IMR-90 (cell line): ENCODE measurements at regions not wholly inside any gene's neighbourhood (a gene's known extent, or its start where the extent isn't known, plus 50 kb on each side); places are given as distances from the start of the nearest gene placed in this dataset.
A peak's percentile ranks its signal among the peaks of the same experiment; 100 is the strongest.

ENCODE experiments used
- ATAC-seq: fragments of 200-7000 bp; cut with Tn5 transposase; 2 replicates; pipeline ENCODE4 v1.9.1; 2020; ENCODE audit warnings: low read depth, mild to moderate bottlenecking, moderate library complexity
- BruUV-seq: library from RNA; stranded (reverse); fragments of 400-500 nt; replicated peaks from 2 replicates; lab custom pipeline; 2021; lab: Mats Ljungman, UMichigan
- CTCF ChIA-PET: fragments of 300-600 bp; formaldehyde crosslinking; extraction: SDS; loops from one replicate; lab custom pipeline; 2021; ENCODE audit warnings: antibody characterized with exemption; lab: Yijun Ruan, JAX
- POLR2A ChIA-PET: fragments of 300-600 bp; sonication (Branson Sonifier 250); formaldehyde crosslinking; loops from one replicate; lab custom pipeline; 2022; ENCODE audit warnings: antibody characterized with exemption; ENCODE audit not compliant: unreplicated experiment; lab: Charles Lee
- DNase-seq: peaks from one replicate; pipeline ENCODE4 v3.0.0; 2013
- H2AFZ ChIP-seq: replicated peaks from 2 replicates; pipeline ENCODE3; 2013; ENCODE audit warnings: low read length, mild to moderate bottlenecking; ENCODE audit not compliant: poor library complexity
- H2AK5ac ChIP-seq: 2 replicates; pipeline ENCODE4 v1.6.1; 2013; ENCODE audit warnings: low read depth, low read length, inconsistent platforms
- H2AK9ac ChIP-seq: replicated peaks from 2 replicates; pipeline ENCODE3; 2013; ENCODE audit warnings: mild to moderate bottlenecking, low read depth, low read length, moderate library complexity; ENCODE audit not compliant: poor library complexity
- H2BK120ac ChIP-seq: 2 replicates; pipeline ENCODE4 v1.6.1; 2013; ENCODE audit warnings: low read depth, low read length, inconsistent platforms
- H2BK15ac ChIP-seq: 3 replicates; pipeline ENCODE4 v1.6.1; 2013; ENCODE audit warnings: low read depth, low read length, inconsistent platforms
- H2BK20ac ChIP-seq: 2 replicates; pipeline ENCODE4 v1.6.1; 2013; ENCODE audit warnings: low read depth, mild to moderate bottlenecking, inconsistent platforms, low read length, moderate library complexity
- H2BK5ac ChIP-seq: 2 replicates; pipeline ENCODE4 v1.6.1; 2013; ENCODE audit warnings: mild to moderate bottlenecking, low read depth, low read length, inconsistent platforms; ENCODE audit not compliant: poor library complexity, severe bottlenecking
- H3K14ac ChIP-seq: replicated peaks from 2 replicates; pipeline ENCODE4 v1.6.1; 2013; ENCODE audit warnings: low read depth, low read length, inconsistent platforms
- H3K18ac ChIP-seq: 2 replicates; pipeline ENCODE4 v1.6.1; 2013; ENCODE audit warnings: low read depth, low read length, control low read depth
- H3K23ac ChIP-seq: 2 replicates; pipeline ENCODE4 v1.6.1; 2013; ENCODE audit warnings: low read depth, low read length, inconsistent platforms
- H3K27ac ChIP-seq: 2 replicates; pipeline ENCODE4 v1.5.1; 2013; ENCODE audit warnings: mild to moderate bottlenecking, control low read depth, low read length; ENCODE audit not compliant: insufficient read depth
- H3K27me3 ChIP-seq: 2 replicates; pipeline ENCODE4 v1.6.1; 2013; ENCODE audit warnings: low read length; ENCODE audit not compliant: control insufficient read depth, insufficient read depth
- H3K36me3 ChIP-seq: 2 replicates; pipeline ENCODE4 v1.6.1; 2013; ENCODE audit warnings: low read length, mixed read lengths; ENCODE audit not compliant: control insufficient read depth, insufficient read depth
- H3K4ac ChIP-seq: 2 replicates; pipeline ENCODE4 v1.6.1; 2013; ENCODE audit warnings: low read depth, low read length, inconsistent platforms
- H3K4me1 ChIP-seq: 2 replicates; pipeline ENCODE4 v1.6.1; 2013; ENCODE audit warnings: low read length, mixed read lengths; ENCODE audit not compliant: control insufficient read depth, insufficient read depth
- H3K4me2 ChIP-seq: 2 replicates; pipeline ENCODE4 v1.6.1; 2013; ENCODE audit warnings: low read depth, mild to moderate bottlenecking, control low read depth, low read length, moderate library complexity
- H3K4me3 ChIP-seq: 2 replicates; pipeline ENCODE4 v1.5.1; 2013; ENCODE audit warnings: low read depth, mild to moderate bottlenecking, control low read depth, low read length, moderate library complexity; ENCODE audit not compliant: insufficient read depth
- H3K56ac ChIP-seq: 2 replicates; pipeline ENCODE4 v1.6.1; 2013; ENCODE audit warnings: low read length, inconsistent platforms; ENCODE audit not compliant: insufficient read depth; ENCODE audit errors: extremely low read depth
- H3K79me1 ChIP-seq, 2 experiments: 2 replicates each; pipeline ENCODE4 v1.6.1; 2013; ENCODE audit warnings: low read length in 2 of 2, inconsistent platforms in 1 of 2, low read depth in 1 of 2
- H3K9ac ChIP-seq: 2 replicates; pipeline ENCODE4 v1.6.1; 2013; ENCODE audit warnings: low read depth, low read length, control low read depth
- H3K9me1 ChIP-seq: 2 replicates; pipeline ENCODE4 v1.6.1; 2013; ENCODE audit warnings: low read length, inconsistent platforms; ENCODE audit not compliant: insufficient read depth
- H3K9me3 ChIP-seq: 2 replicates; pipeline ENCODE4 v1.6.1; 2013; ENCODE audit warnings: low read length; ENCODE audit not compliant: control insufficient read depth, insufficient read depth
- H4K20me1 ChIP-seq: 2 replicates; pipeline ENCODE4 v1.6.1; 2013; ENCODE audit warnings: low read length, inconsistent platforms; ENCODE audit not compliant: insufficient read depth
- H4K5ac ChIP-seq: 2 replicates; pipeline ENCODE4 v1.6.1; 2013; ENCODE audit warnings: mild to moderate bottlenecking, low read depth, low read length, control low read depth
- H4K8ac ChIP-seq, 2 experiments: 2 replicates each; pipeline ENCODE4 v1.6.1; 2013; ENCODE audit warnings: low read depth in 2 of 2, low read length in 2 of 2, control low read depth in 1 of 2, inconsistent platforms in 1 of 2
- H4K91ac ChIP-seq: 2 replicates; pipeline ENCODE4 v1.6.1; 2013; ENCODE audit warnings: low read depth, low read length, inconsistent platforms; ENCODE audit not compliant: insufficient read depth
- FOS ChIP-seq: fragments of 150-350 bp; IDR thresholded peaks from 2 replicates; pipeline ENCODE4 v1.6.1; 2016; ENCODE audit warnings: low read depth, low read length
- MAFK ChIP-seq: IDR thresholded peaks from 2 replicates; pipeline ENCODE4 v1.6.1; 2012; ENCODE audit warnings: low read depth, low read length, improper control_type of control experiment
- WGBS, 2 experiments: methylation state at CpG; one replicate each; pipeline versions ENCODE4 v1.1.5 to v1.1.7; 2013; ENCODE audit warnings: missing lambda C conversion rate in 2 of 2; ENCODE audit not compliant: insufficient read length in 1 of 2; ENCODE audit errors: extremely low coverage in 2 of 2; 5-methylcytosine and 5-hydroxymethylcytosine counted together
- dilution Hi-C: fragments of 300-500 bp; cut with HindIII; formaldehyde crosslinking; loops from one replicate; pipeline ENCODE4 v1.14.3; 2018; ENCODE audit warnings: low sequenced_read_pairs; ENCODE audit not compliant: unreplicated experiment
- in situ Hi-C: fragments of 300-500 bp; cut with MboI; formaldehyde crosslinking; loops from 3 replicates; pipeline ENCODE4 v1.14.3; 2019; ENCODE audit warnings: low sequenced_read_pairs, inconsistent platforms, mixed read lengths
- intact Hi-C: fragments of 100-400 bp; cut with micrococcal nuclease; formaldehyde crosslinking; loops from 2 replicates; pipeline ENCODE4 v1.10.0; 2022

- Histone ChIP-seq H3K23ac (no peak overlapping the region), H2AFZ (no peak overlapping the region), H3K79me1 (no peaks in the 10 kb centered on the region), H4K91ac (no peak overlapping the region), H2AK5ac (no peak overlapping the region), H2BK20ac (no peak overlapping the region), H3K4ac (no peak overlapping the region), H3K27me3 (no peaks in the 10 kb centered on the region), H3K4me2 (no peak overlapping the region), H3K9me1 (no peaks in the 10 kb centered on the region), H3K9ac (no peak overlapping the region), H3K56ac (no peak overlapping the region), H2BK120ac (no peak overlapping the region), H3K36me3 (no peaks in the 10 kb centered on the region), H3K4me3 (no peak overlapping the region), H4K5ac (no peak overlapping the region), H2BK15ac (no peak overlapping the region), H2BK5ac (no peak overlapping the region), H3K9me3 (no peaks in the 10 kb centered on the region), H4K8ac (no peak overlapping the region), H3K18ac (no peak overlapping the region), H2AK9ac (no peak overlapping the region), H4K20me1 (no peaks in the 10 kb centered on the region), H3K4me1 (no peaks in the 10 kb centered on the region), H3K27ac (no peak overlapping the region), H3K14ac (no peak overlapping the region)
- WGBS, 2 experiments, result 80% methylated on average over 1 of the region's 4 CpGs; no CpG with 5 or more reads in 1 of the 2 experiments
- POLR2A ChIA-PET, result no interaction called here
- peak; percentile 35 for ATAC-seq
- no TSS peak for BruUV-seq
- intact Hi-C loops, result no loop called here
- peak; percentile 49 for DNase-seq
- dilution Hi-C loops, result no loop called here
- CTCF ChIA-PET, result no interaction called here
- in situ Hi-C loops, result no loop called here
- TF ChIP-seq MAFK (peak; percentile 51), FOS (no peak)
These were observed 619.4 kb downstream of the TLE1 start for GRCh38 chr9:81069923-81070322.
